ENCODE measurements at regions not wholly inside any gene's neighbourhood (a gene's known extent, or its start where the extent isn't known, plus 50 kb on each side); places are given as distances from the start of the nearest gene placed in this dataset.

- 61% methylated on average over 2 of the region's 2 CpGs for WGBS (ENCODE audit: low lambda C conversion rate, missing lambda C conversion rate)
- H3K4me3 ChIP-seq = no peak overlapping the region
Measured at GRCh38 chrX:64097891-64098290, 107.6 kb downstream of the AMER1 start.

GRCh38 chrX:64093761-64094160 lies 111.7 kb downstream of the AMER1 start:
- 29% methylated on average over 2 of the region's 2 CpGs for WGBS (ENCODE audit: low lambda C conversion rate, missing lambda C conversion rate)
- no peak overlapping the region for H2AFZ ChIP-seq
- H3K9me3 ChIP-seq (ENCODE audit: low read depth) = no peaks in the 10 kb centered on the region
- H3K27ac ChIP-seq = no peak overlapping the region
- no peak overlapping the region for H3K4me3 ChIP-seq
- no peak overlapping the region for H3K4me2 ChIP-seq
- no peaks in the 10 kb centered on the region for H3K79me2 ChIP-seq
- no peak for TF ChIP-seq EZH2 (IDR thresholded peaks at IDR 0.05; ENCODE audit: borderline replicate concordance)
- TF ChIP-seq CTCF (IDR thresholded peaks at IDR 0.05; ENCODE audit: poor library complexity) = peak; percentile 42
- DNase-seq (ENCODE audit: low spot score) = no peak
- H4K20me1 ChIP-seq (ENCODE audit: insufficient read depth, poor library complexity, severe bottlenecking) = no peaks in the 10 kb centered on the region
- H3K36me3 ChIP-seq (replicated peaks; ENCODE audit: insufficient read depth, low read depth) = no peaks in the 10 kb centered on the region
- no peaks in the 10 kb centered on the region for H3K27me3 ChIP-seq
- H3K4me1 ChIP-seq (ENCODE audit: insufficient read depth) = no peaks in the 10 kb centered on the region
- no peaks in the 10 kb centered on the region for H3K9me2 ChIP-seq (replicated peaks; ENCODE audit: insufficient read depth)

More at GRCh38 chrX:64097891-64098290, 107.6 kb downstream of the AMER1 start:
- Histone ChIP-seq H2AFZ (no peak overlapping the region), H3K27ac (no peak overlapping the region), H3K4me2 (no peak overlapping the region), H3K9me3 (ENCODE audit: low read depth) (no peaks in the 10 kb centered on the region), H3K79me2 (no peaks in the 10 kb centered on the region), H3K36me3 (replicated peaks; ENCODE audit: insufficient read depth, low read depth) (no peaks in the 10 kb centered on the region), H3K4me1 (ENCODE audit: insufficient read depth) (no peaks in the 10 kb centered on the region), H3K27me3 (no peaks in the 10 kb centered on the region), H4K20me1 (ENCODE audit: insufficient read depth, poor library complexity, severe bottlenecking) (no peaks in the 10 kb centered on the region), H3K9me2 (replicated peaks; ENCODE audit: insufficient read depth) (no peaks in the 10 kb centered on the region)
- DNase-seq (ENCODE audit: low spot score) = no peak
- TF ChIP-seq CTCF (IDR thresholded peaks at IDR 0.05; ENCODE audit: poor library complexity) = no peak
- TF ChIP-seq EZH2phosphoT487 (IDR thresholded peaks at IDR 0.05; ENCODE audit: low read depth, severe bottlenecking, unreplicated experiment) = no peak
- no peak for TF ChIP-seq EZH2 (IDR thresholded peaks at IDR 0.05; ENCODE audit: borderline replicate concordance)

Measured in hepatocyte (in vitro differentiated cells).